Fibroblast of gingiva (primary cell): ENCODE measurements at regions not wholly inside any gene's neighbourhood (a gene's known extent, or its start where the extent isn't known, plus 50 kb on each side); places are given as distances from the start of the nearest gene placed in this dataset.

ENCODE experiments used
- DNase-seq: peaks from one replicate; pipeline ENCODE4 v3.0.0-alpha.2; 2011; ENCODE audit warnings: low read depth

GRCh38 chr4:30314001-30314400 lies 406.2 kb upstream of the PCDH7 start:
- no peak for DNase-seq

- no peak for DNase-seq
Measured at GRCh38 chr4:30330894-30331652, 389.1 kb upstream of the PCDH7 start.

GRCh38 chr4:30341731-30342130 lies 378.4 kb upstream of the PCDH7 start:
- DNase-seq: no peak

- DNase-seq: no peak
Measured at GRCh38 chr4:30350288-30350687, 369.9 kb upstream of the PCDH7 start.

- DNase-seq: no peak
Measured at GRCh38 chr4:30354605-30355004, 365.6 kb upstream of the PCDH7 start.

- DNase-seq: no peak
Measured at GRCh38 chr4:30362436-30362835, 357.7 kb upstream of the PCDH7 start.

- DNase-seq: no peak
Measured at GRCh38 chr4:30370105-30370504, 350.1 kb upstream of the PCDH7 start.

GRCh38 chr4:30380404-30380998 lies 339.7 kb upstream of the PCDH7 start:
- DNase-seq: peak; percentile 8

- no peak for DNase-seq
Measured at GRCh38 chr4:30385650-30386049, 334.5 kb upstream of the PCDH7 start.

- no peak for DNase-seq
Measured at GRCh38 chr4:30386266-30386895, 333.8 kb upstream of the PCDH7 start.

- no peak for DNase-seq
Measured at GRCh38 chr4:30395902-30396301, 324.3 kb upstream of the PCDH7 start.

- no peak for DNase-seq
Measured at GRCh38 chr4:30396772-30397475, 323.2 kb upstream of the PCDH7 start.

- DNase-seq: no peak
Measured at GRCh38 chr4:30399476-30399875, 320.7 kb upstream of the PCDH7 start.

- no peak for DNase-seq
Measured at GRCh38 chr4:30402276-30402675, 317.9 kb upstream of the PCDH7 start.

GRCh38 chr4:30413915-30414314 lies 306.3 kb upstream of the PCDH7 start:
- no peak for DNase-seq

- DNase-seq: no peak
Measured at GRCh38 chr4:30416547-30416946, 303.6 kb upstream of the PCDH7 start.

- DNase-seq: no peak
Measured at GRCh38 chr4:30427932-30428331, 292.2 kb upstream of the PCDH7 start.

- DNase-seq: no peak
Measured at GRCh38 chr4:30429813-30430761, 290.1 kb upstream of the PCDH7 start.

- DNase-seq: no peak
Measured at GRCh38 chr4:30434656-30435055, 285.5 kb upstream of the PCDH7 start.

GRCh38 chr4:30436394-30436793 lies 283.8 kb upstream of the PCDH7 start:
- DNase-seq: no peak

- DNase-seq: no peak
Measured at GRCh38 chr4:30437316-30437715, 282.9 kb upstream of the PCDH7 start.

GRCh38 chr4:30443289-30443688 lies 276.9 kb upstream of the PCDH7 start:
- DNase-seq: no peak
